Activated CD4-positive, alpha-beta T cell treated with anti-CD3 and anti-CD28 coated beads, Interleukin-2, amount 50 U/mL, for 16 hours (primary cell): ENCODE measurements at regions not wholly inside any gene's neighbourhood (a gene's known extent, or its start where the extent isn't known, plus 50 kb on each side); places are given as distances from the start of the nearest gene placed in this dataset.

Experiments
- DNase-seq: peaks from one replicate; pipeline ENCODE4 v3.0.0-alpha.2; 2020

- no peak for DNase-seq
Measured at GRCh38 chr3:13167829-13168228, 94.6 kb upstream of the IQSEC1 start.

DNA sequence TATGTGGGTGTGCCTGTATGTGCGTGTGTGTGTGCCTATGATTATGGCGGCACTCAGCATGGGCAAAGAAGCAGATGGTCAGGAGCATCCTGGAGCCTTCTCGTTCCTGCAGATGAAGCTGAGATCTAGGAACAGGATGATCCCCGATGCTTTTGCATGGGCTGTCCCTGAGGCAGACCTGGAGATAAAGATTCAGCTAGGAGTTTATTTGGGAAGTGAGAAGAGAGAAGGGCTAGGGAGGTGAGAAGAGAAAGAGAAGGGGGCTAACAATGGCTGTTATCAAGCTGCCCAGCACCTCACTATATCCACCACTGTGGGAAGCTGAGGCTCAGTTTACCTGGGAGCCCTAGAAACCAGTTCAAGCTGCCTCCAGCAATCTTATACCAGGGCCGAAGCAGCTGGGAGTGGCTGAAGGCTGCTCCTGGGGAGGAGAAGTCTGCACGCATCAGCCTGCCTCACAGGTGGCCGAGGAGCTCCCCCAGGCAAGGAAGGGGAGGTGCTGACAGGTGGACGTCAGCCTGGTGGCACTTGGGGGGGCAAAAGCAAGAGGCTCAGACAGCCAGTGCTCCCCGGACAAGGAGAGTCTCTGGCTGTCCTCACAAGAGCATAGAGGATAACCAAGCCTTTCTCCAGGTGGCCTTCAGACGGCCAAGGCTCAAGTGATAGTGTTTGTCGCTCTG, 94.0 kb upstream of the IQSEC1 start:
- no peak for DNase-seq

GRCh38 chr3:13166243-13167063, 93.2 kb upstream of the IQSEC1 start:
- no peak for DNase-seq

GRCh38 chr3:13165576-13165975, 92.3 kb upstream of the IQSEC1 start:
- no peak for DNase-seq

GRCh38 chr3:13164893-13165492, 91.8 kb upstream of the IQSEC1 start:
- DNase-seq = no peak

GRCh38 chr3:13163848-13164382, 90.7 kb upstream of the IQSEC1 start:
- DNase-seq = no peak

GRCh38 chr3:13162549-13163320, 89.5 kb upstream of the IQSEC1 start:
- DNase-seq = no peak

DNA sequence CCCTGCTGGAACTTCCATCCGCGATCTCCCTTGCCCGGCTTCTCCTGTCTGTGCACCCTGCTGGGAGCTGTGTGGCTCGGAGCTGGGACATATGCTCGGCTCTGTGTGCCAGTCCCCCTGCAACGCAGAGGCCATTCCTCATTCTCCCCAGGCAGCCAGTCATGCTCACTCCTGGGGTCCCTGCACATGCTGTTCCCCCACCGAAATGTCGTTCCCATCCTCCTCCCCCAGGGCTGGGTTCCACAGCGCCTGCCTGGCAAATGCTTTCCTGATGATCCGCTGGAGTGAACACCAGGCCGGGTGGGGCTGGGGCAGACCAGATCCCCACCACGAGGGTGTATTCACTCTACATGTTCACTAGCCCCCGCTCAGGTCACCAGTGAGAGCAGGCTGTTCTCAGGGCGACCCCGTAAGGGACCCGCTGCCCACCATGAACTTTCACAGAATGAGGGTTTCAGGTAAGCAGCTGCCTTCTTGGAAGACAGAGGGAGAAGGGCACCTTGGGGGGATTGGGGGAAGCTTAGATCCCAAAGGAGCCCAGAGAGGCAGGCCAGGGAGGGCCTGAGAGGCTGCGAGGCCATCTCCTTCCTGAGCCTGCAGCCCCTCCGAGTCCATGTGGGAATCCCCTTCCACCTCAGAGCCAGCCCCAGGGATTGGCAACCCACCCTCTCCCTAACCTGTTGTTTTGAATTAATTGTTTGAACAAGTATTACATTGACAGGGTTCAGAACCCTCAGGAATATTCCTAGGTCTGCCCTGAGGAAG, 88.7 kb upstream of the IQSEC1 start:
- no peak for DNase-seq

- DNase-seq = no peak
Measured at GRCh38 chr3:13161021-13161759, 88.0 kb upstream of the IQSEC1 start.

GRCh38 chr3:13160619-13161018, 87.4 kb upstream of the IQSEC1 start:
- no peak for DNase-seq

DNA sequence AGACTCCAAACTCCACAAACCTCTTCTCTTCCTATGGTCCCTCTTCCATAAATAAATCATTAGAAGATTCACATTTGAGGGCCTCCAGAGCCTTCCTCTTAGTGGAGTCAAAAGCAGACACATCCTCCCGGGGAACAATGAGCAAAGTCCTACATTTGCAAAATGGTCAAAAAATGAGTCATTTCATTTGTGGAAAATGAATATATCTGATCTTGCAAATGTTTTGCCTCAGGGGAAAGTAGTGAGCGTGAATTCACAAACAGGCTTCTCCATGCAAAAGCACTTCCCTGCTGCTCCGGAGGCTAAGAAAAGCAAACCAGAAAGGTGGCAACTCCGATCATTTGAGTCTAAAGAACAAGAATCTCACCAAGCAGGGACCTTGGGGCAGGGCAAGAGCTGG, 86.7 kb upstream of the IQSEC1 start:
- DNase-seq = no peak

DNA sequence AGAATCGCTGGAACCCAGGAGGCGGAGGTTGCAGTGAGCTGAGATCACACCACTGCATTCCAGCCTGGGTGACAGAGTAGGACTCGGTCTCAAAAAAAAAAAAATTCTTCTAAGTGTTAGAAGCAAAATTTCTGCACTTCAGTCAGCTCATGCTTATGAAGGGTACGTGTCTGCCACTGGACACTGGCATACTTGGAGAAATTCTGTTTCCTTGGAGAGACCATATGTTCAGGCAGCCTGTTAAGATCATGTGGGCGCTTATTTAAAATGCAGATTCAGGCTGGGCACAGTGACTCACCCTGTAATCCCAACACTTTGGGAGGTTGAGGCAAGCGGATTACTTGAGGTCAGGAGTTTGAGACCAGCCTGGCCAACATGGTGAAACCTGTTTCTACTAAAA, 85.6 kb upstream of the IQSEC1 start:
- no peak for DNase-seq

DNA sequence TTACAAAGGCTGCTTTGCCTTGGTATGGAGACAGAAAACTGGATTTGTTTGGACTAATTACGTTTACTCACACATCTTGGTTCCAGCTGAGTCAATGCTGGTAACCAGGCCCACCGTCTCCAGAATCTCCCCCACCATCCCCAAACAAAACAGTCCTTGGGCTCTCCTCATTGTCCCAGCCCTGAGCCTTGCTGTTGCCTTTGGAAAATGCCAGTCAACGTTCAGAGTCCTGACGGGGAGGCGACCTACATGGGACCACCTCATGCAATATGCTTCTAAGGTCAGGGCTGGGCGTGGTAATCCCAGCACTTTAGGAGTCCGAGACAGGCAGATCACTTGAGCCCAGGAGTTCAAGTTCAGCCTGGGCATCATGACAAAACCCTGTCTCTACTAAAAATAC, 85.2 kb upstream of the IQSEC1 start:
- DNase-seq = no peak

DNA sequence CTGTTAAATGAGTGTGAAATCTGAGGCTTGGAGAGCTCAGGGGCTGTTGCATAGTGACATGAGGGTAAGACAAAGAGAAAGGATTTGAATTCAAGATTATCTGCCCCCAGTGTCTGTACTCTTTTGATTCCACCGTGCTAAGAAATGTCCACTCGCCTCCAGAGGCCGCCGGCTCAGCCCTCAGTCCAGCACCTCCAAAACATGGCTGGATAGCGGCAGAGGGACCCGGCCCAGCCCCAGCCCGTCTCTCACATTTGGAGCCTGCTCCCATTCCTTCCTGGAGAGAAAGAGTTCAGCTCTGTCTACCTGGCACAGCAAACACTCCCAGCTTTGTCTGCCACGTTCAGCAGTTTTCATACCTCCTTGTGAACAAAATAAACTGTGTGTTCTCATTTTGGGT, 84.8 kb upstream of the IQSEC1 start:
- no peak for DNase-seq

DNA sequence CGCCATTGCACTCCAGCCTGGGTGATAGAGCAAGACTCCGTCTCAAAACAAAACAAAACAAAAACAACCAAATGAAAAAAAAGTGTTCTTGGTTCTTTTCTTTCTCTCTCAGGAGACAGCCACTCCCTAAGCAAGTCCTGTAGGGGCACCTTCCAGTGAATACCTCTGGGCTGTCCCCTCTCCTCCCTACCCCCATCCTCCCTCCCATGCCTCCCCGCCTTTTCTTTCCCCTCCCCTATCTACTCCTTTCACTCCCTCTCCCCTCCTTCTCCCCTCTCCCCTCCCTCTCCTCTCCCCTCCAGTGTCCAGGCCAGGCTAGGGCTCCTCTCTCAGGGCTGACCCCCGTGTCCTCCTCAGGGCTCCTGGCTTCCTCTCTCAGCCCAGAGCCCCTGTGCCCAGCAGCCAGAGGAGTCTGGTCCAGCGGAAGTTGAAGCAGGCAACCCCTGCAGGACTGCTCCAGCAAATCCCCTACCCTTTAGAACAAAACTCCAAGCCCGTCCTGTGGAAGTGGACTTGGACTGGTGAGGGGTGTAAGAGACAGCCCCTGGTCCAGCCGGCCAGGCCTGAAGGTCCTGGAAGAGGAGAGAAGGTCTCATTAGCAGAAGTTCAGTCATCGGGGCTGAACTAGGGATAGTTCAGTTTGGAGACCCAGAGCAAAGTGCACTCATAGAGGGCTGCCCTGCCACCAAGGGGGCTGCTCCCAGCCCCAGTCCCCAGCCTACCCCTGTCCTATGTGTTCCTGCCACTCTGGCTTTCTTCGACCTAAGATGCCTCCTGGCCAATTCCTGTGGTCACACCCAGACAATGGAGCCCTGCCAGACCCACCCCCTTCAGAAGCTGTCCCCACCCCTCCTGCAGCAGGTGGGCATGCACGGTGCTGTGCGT, 79.8 kb upstream of the IQSEC1 start:
- no peak for DNase-seq

DNA sequence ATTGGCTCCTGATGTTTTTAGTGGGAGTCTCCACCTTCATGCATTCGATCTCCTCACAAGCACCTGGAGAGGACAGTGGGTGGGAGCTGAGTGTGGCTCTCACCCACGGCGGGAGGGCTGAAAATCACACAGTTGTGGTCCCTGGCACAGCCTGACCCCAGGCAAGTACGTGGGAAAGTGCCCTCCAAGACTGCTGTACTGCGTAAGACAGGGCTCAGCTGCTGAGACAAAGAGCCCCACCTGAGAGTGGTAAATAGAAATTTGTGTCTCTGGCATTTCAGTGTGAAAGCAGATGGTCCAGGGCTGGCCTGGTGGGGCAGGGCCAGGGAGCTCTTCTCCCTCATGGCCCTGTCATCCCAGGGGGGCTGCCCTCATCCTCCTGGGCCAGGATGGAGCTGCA, 77.4 kb upstream of the IQSEC1 start:
- DNase-seq = no peak

DNA sequence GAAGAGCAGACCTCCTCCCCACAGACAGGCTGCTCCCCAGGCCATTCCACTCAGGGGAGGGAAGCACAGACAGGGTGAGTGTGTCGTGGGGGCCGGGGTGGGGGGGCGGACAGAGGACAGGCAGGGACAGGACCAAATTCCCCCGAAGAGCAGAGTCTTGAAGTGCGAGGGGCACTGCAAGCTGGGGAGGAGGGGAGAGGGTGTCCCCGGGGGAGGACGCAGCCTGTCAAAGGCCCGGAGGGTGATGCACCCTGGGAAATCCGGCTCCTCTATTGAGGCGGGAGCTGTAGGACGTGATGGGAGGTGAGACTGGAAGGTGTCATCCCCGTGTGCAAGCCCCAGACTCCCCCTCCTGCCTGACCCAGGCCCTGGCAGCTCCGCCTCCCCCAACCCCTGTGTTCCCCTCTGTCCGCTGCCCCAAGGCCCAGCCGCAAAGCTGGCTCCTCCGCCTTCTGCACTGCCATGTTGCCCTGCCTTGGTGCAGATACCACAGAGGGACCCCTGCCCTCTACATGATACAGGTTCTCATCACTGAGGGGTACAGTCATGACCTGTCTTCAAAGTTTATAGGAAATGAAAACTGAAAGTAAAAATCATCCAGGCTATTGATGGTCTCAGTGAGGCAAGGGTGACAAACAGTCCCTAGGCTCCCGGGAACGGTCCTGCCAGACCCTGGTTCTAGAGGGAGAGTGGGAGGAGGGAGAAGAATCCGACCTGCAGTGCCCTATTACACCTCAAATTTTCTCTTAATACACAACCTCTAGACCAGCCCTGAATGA, 76.3 kb upstream of the IQSEC1 start:
- DNase-seq = no peak

DNA sequence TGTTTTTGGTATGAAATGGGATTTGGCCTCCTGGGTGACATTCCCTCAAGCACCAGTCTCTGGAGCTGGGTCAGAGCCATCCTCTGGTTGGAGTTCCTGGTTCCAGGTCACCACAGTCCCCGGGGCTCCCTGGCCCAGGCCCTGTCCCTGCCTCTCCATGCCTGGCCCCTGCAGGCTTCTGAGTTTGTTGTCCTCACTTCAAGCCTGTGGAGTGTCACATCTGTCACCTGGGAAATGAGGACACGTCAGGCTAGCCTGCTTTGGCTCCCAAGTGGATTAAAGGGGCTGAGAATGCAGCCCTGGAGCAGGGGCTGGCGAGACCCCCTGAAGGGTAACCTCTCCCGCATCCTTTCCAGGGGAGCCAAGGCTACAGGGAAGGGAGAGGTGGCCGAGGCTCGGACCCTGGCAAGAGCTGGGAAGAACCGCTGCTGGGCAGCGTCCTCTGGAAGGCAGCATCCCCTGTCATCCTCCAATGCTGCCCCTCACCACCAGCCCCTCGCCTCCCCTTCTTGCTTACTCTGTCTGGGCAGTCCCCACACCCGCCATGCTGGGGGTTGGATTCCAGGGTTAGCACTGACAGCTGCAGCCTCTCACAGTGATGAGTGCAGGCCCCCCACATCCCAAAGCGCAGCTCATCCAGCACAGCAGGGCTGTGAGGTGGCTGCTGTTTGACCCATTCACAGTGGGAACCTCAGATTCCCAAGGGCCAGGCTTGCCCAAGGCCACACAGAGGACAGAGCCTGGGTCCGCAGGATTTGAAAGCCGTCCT, 75.5 kb upstream of the IQSEC1 start:
- no peak for DNase-seq

DNA sequence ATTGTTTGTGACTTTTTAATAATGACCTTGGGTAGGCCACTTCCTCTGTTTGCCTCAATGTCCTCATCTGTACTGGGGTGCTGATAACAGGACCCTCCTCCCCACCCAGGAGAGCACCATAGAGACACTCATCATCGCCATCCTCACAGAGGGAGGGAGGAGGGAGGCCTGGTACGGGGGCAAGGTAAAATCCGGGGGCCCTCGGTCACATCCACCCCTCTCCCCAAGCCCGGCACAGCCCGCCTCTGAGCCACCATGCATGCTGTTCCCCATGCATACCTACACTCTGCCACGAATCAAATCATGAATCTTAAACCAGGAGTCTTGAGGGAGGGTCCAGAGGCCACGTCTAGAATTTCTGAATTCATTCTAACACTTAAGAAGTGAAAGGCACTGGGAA, 74.9 kb upstream of the IQSEC1 start:
- no peak for DNase-seq
